Fibroblast of lung (primary cell): ENCODE measurements at regions not wholly inside any gene's neighbourhood (a gene's known extent, or its start where the extent isn't known, plus 50 kb on each side); places are given as distances from the start of the nearest gene placed in this dataset.

ENCODE experiments used
- DNase-seq, 2 donors: peaks; one replicate each; pipeline versions ENCODE4 v3.0.0 to v3.0.0-alpha.2; 2010; ENCODE audit warnings: low read depth in 2 of 2
- H2AFZ ChIP-seq: 2 replicates; pipeline ENCODE4 v1.5.1; 2012; ENCODE audit warnings: low read length, control low read depth, inconsistent platforms
- H3K27ac ChIP-seq: 2 replicates; pipeline ENCODE4 v1.5.1; 2011; ENCODE audit warnings: low read length, control low read depth; ENCODE audit not compliant: insufficient read depth
- H3K27me3 ChIP-seq: 2 replicates; pipeline ENCODE4 v1.5.1; 2011; ENCODE audit warnings: mild to moderate bottlenecking, low read length; ENCODE audit not compliant: control insufficient read depth, insufficient read depth
- H3K36me3 ChIP-seq: 2 replicates; pipeline ENCODE4 v1.5.1; 2011; ENCODE audit warnings: low read length; ENCODE audit not compliant: control insufficient read depth, insufficient read depth
- H3K4me1 ChIP-seq: 2 replicates; pipeline ENCODE4 v1.5.1; 2011; ENCODE audit warnings: low read length; ENCODE audit not compliant: control insufficient read depth, insufficient read depth; ENCODE audit errors: extremely low read depth
- H3K4me2 ChIP-seq: 2 replicates; pipeline ENCODE4 v1.5.1; 2011; ENCODE audit warnings: low read length, control low read depth; ENCODE audit not compliant: insufficient read depth; ENCODE audit errors: extremely low read depth
- H3K4me3 ChIP-seq, 4 experiments: fragments of 200-600 bp in 1 of 4; sonication (generic) in 1 of 4; replicated peaks in 1 of 4; 2 replicates each; pipeline ENCODE4 v1.5.1; 2011 to 2016; ENCODE audit warnings: low read length in 4 of 4, low read depth in 3 of 4, mild to moderate bottlenecking in 3 of 4, control low read depth in 2 of 4, inconsistent platforms in 1 of 4, mixed read lengths in 1 of 4; ENCODE audit not compliant: insufficient read depth in 1 of 4; ENCODE audit errors: control extremely low read depth in 1 of 4
- H3K79me2 ChIP-seq: 2 replicates; pipeline ENCODE4 v1.5.1; 2012; ENCODE audit warnings: mild to moderate bottlenecking, low read length, inconsistent platforms; ENCODE audit not compliant: control insufficient read depth, insufficient read depth
- H3K9ac ChIP-seq: 2 replicates; pipeline ENCODE4 v1.5.1; 2011; ENCODE audit warnings: mild to moderate bottlenecking, low read length, control low read depth; ENCODE audit not compliant: insufficient read depth
- H3K9me3 ChIP-seq: 2 replicates; pipeline ENCODE4 v1.5.1; 2012; ENCODE audit warnings: low read depth, low read length; ENCODE audit not compliant: control insufficient read depth, insufficient read depth
- H4K20me1 ChIP-seq: 2 replicates; pipeline ENCODE4 v1.5.1; 2011; ENCODE audit warnings: low read length; ENCODE audit not compliant: control insufficient read depth, insufficient read depth; ENCODE audit errors: extremely low read depth
- EZH2 ChIP-seq: IDR thresholded peaks from 2 replicates; pipeline ENCODE4 v1.5.1; 2012; ENCODE audit warnings: low read length, control low read depth, mild to moderate bottlenecking; ENCODE audit errors: missing control alignments
- TF ChIP-seq, protein P1 (sequence below), 2 donors: IDR thresholded peaks in 1 of 2; conservative IDR thresholded peaks in 1 of 2; 1 replicate in 1 of 2; 2 replicates in 1 of 2; pipeline ENCODE4 v1.5.1; 2011 to 2012; ENCODE audit warnings: low read length in 2 of 2, control low read depth in 1 of 2, inconsistent platforms in 1 of 2, low read depth in 1 of 2, mild to moderate bottlenecking in 1 of 2

DNA sequence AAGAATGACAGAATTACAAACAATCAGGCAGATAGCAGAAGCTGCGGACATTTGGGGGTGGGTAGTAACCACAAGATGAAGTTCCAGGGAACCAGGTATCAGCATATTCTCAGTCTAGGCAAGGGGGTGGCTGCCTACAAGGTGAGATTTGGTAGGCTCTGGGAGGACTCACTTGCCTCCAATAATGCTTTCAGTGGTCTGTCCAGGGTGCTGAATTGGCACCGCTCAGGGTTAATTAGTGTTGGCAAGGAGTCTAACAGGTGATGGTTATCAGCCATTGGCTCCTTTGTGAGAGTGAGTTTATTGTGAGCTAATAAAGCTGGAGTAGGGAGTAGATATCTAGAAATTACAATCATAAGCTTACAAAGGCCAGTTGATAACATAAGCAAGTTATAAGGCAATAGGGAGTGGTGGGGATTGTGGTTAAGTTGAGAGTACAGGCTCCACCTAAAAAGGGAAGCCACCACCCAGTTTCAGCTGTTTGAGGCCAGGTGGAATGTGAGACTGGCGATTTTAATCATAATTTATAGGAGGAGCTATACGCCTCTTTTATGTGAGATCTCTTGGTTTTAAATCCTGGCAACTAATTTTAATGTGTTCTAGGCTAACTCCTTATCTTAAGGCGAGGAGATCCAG is 320.5 kb downstream of the MIAT start:
- H3K79me2 ChIP-seq = no peaks in the 10 kb centered on the region
- H3K27me3 ChIP-seq = no peaks in the 10 kb centered on the region
- no peak overlapping the region for H2AFZ ChIP-seq
- H3K4me2 ChIP-seq = no peak overlapping the region
- no peak overlapping the region for H3K4me3 ChIP-seq
- H3K4me1 ChIP-seq = no peaks in the 10 kb centered on the region
- DNase-seq = peak in 1 of 2 donors; percentile 24
- H3K9me3 ChIP-seq = no peaks in the 10 kb centered on the region
- H3K9ac ChIP-seq = no peak overlapping the region
- H3K27ac ChIP-seq = no peak overlapping the region
- no peak for TF ChIP-seq EZH2
- TF ChIP-seq, protein P1, sequence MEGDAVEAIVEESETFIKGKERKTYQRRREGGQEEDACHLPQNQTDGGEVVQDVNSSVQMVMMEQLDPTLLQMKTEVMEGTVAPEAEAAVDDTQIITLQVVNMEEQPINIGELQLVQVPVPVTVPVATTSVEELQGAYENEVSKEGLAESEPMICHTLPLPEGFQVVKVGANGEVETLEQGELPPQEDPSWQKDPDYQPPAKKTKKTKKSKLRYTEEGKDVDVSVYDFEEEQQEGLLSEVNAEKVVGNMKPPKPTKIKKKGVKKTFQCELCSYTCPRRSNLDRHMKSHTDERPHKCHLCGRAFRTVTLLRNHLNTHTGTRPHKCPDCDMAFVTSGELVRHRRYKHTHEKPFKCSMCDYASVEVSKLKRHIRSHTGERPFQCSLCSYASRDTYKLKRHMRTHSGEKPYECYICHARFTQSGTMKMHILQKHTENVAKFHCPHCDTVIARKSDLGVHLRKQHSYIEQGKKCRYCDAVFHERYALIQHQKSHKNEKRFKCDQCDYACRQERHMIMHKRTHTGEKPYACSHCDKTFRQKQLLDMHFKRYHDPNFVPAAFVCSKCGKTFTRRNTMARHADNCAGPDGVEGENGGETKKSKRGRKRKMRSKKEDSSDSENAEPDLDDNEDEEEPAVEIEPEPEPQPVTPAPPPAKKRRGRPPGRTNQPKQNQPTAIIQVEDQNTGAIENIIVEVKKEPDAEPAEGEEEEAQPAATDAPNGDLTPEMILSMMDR (conservative IDR thresholded peaks at IDR 0.05 in 1 of 2, IDR thresholded peaks at IDR 0.05 in 1 of 2; ENCODE audit: low read depth in 1 of 2, low read length in 2 of 2) = no peak
- H3K36me3 ChIP-seq = no peaks in the 10 kb centered on the region
- no peaks in the 10 kb centered on the region for H4K20me1 ChIP-seq

DNA sequence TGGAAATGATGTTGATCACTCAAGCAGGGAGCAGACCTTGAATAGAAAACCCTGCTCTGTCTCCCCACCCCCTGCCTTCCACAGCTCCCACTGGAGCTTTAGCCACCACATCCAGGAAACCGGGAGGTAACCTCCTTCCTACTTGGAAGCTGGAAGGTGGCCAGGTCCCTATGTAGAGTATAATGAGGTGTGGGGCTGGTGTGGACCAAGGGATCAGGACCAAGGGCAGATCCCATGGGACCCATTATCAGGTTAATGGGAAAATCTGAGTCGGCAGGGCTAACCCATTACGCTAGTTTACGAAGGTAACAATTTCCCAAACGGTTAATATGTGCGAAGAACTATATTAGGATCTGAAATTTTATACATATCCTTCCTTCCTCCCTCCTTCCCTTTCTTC is 321.9 kb downstream of the MIAT start:
- no peaks in the 10 kb centered on the region for H3K4me1 ChIP-seq
- H3K9me3 ChIP-seq = no peaks in the 10 kb centered on the region
- no peaks in the 10 kb centered on the region for H3K36me3 ChIP-seq
- H3K4me2 ChIP-seq = no peak overlapping the region
- no peaks in the 10 kb centered on the region for H3K79me2 ChIP-seq
- no peak overlapping the region for H3K27ac ChIP-seq
- no peaks in the 10 kb centered on the region for H3K27me3 ChIP-seq
- no peak overlapping the region for H2AFZ ChIP-seq
- no peak for DNase-seq
- H3K4me3 ChIP-seq = no peak overlapping the region
- TF ChIP-seq, protein P1 (conservative IDR thresholded peaks at IDR 0.05 in 1 of 2, IDR thresholded peaks at IDR 0.05 in 1 of 2; ENCODE audit: low read depth in 1 of 2, low read length in 2 of 2) = no peak
- TF ChIP-seq EZH2 = no peak
- H4K20me1 ChIP-seq = no peaks in the 10 kb centered on the region
- no peak overlapping the region for H3K9ac ChIP-seq

DNA sequence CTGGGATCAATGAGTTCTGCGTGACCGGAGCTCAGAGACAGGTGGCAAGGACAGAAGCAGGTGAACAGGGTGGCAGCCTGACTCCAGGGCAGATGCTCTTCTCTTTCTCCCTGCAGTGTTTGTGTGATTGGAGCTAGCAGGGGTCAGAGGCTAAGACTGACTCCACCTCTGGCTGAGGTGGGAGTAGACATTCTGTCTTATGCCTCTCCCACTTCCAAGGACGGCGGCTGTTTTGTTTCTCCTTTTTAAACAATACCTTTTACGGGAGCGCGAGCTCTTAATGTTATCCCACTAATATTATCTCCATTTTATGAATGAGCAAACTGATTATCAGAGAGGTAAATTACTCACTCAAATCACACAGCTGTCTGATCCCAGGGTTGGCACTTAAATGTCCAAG is 323.7 kb downstream of the MIAT start:
- H4K20me1 ChIP-seq = no peaks in the 10 kb centered on the region
- no peak for DNase-seq
- H3K36me3 ChIP-seq = no peaks in the 10 kb centered on the region
- H2AFZ ChIP-seq = no peak overlapping the region
- H3K27me3 ChIP-seq = no peaks in the 10 kb centered on the region
- no peak overlapping the region for H3K4me2 ChIP-seq
- H3K79me2 ChIP-seq = no peaks in the 10 kb centered on the region
- no peak for TF ChIP-seq EZH2
- TF ChIP-seq, protein P1 (conservative IDR thresholded peaks at IDR 0.05 in 1 of 2, IDR thresholded peaks at IDR 0.05 in 1 of 2; ENCODE audit: low read depth in 1 of 2, low read length in 2 of 2) = no peak
- no peaks in the 10 kb centered on the region for H3K9me3 ChIP-seq
- no peaks in the 10 kb centered on the region for H3K4me1 ChIP-seq
- no peak overlapping the region for H3K27ac ChIP-seq
- no peak overlapping the region for H3K9ac ChIP-seq
- no peak overlapping the region for H3K4me3 ChIP-seq
